CD14-positive monocyte (primary cell): ENCODE measurements at regions not wholly inside any gene's neighbourhood (a gene's known extent, or its start where the extent isn't known, plus 50 kb on each side); places are given as distances from the start of the nearest gene placed in this dataset.

Source experiments
- DNase-seq, 3 donors: peaks; one replicate each; pipeline ENCODE4 v3.0.0-alpha.2; 2011 to 2022
- H2AFZ ChIP-seq: 2 replicates; pipeline ENCODE4 v1.6.0; 2012; ENCODE audit warnings: mild to moderate bottlenecking, low read depth, low read length, inconsistent platforms; ENCODE audit not compliant: insufficient read depth, poor library complexity, severe bottlenecking
- H3K27ac ChIP-seq, 2 donors: 1 replicate in 1 of 2; 2 replicates in 1 of 2; pipeline ENCODE4 v1.5.1; 2012 to 2013; ENCODE audit warnings: low read length in 2 of 2, control low read depth in 1 of 2, inconsistent platforms in 1 of 2, low read depth in 1 of 2, mild to moderate bottlenecking in 1 of 2
- H3K27me3 ChIP-seq, 2 donors: one replicate each; pipeline versions ENCODE4 v1.6.0 to v1.6.1; 2011 to 2013; ENCODE audit warnings: low read length in 2 of 2; ENCODE audit not compliant: control insufficient read depth in 2 of 2, insufficient read depth in 2 of 2
- H3K36me3 ChIP-seq, 2 donors: replicated peaks in 1 of 2; 1 replicate in 1 of 2; 2 replicates in 1 of 2; pipeline versions ENCODE4 v1.5.1 to v1.6.1; 2012 to 2013; ENCODE audit warnings: low read length in 2 of 2, control low read depth in 1 of 2, inconsistent platforms in 1 of 2, mild to moderate bottlenecking in 1 of 2; ENCODE audit not compliant: insufficient read depth in 2 of 2, control insufficient read depth in 1 of 2
- H3K4me1 ChIP-seq, 2 donors: 1 replicate in 1 of 2; 2 replicates in 1 of 2; pipeline versions ENCODE4 v1.5.1 to v1.6.1; 2012 to 2013; ENCODE audit warnings: low read length in 2 of 2, control low read depth in 1 of 2, inconsistent platforms in 1 of 2, mild to moderate bottlenecking in 1 of 2, moderate library complexity in 1 of 2; ENCODE audit not compliant: insufficient read depth in 2 of 2, control insufficient read depth in 1 of 2
- H3K4me2 ChIP-seq: replicated peaks from 2 replicates; pipeline ENCODE3; 2012; ENCODE audit warnings: low read length, moderate library complexity, mild to moderate bottlenecking; ENCODE audit not compliant: poor library complexity, severe bottlenecking; ENCODE audit errors: extremely low read depth
- H3K4me3 ChIP-seq, 3 experiments: fragments of 200-600 bp in 1 of 3; sonication (generic) in 1 of 3; replicated peaks in 1 of 3; 1 replicate in 2 of 3; 2 replicates in 1 of 3; pipeline ENCODE4 v1.5.1; 2011 to 2013; ENCODE audit warnings: low read length in 3 of 3, mild to moderate bottlenecking in 3 of 3, control low read depth in 2 of 3, low read depth in 2 of 3, inconsistent platforms in 1 of 3, moderate library complexity in 1 of 3
- H3K79me2 ChIP-seq: 2 replicates; pipeline ENCODE4 v1.6.0; 2012; ENCODE audit warnings: mild to moderate bottlenecking, control low read depth, inconsistent platforms, low read length, moderate library complexity; ENCODE audit not compliant: insufficient read depth
- H3K9ac ChIP-seq: 2 replicates; pipeline ENCODE4 v1.6.0; 2017; ENCODE audit warnings: low read length, mild to moderate bottlenecking; ENCODE audit not compliant: insufficient read depth, poor library complexity, severe bottlenecking
- H3K9me3 ChIP-seq, 2 donors: replicated peaks in 1 of 2; 1 replicate in 1 of 2; 2 replicates in 1 of 2; pipeline versions ENCODE4 v1.5.1 to v1.6.1; 2012 to 2013; ENCODE audit warnings: low read length in 2 of 2, control low read depth in 1 of 2; ENCODE audit not compliant: control insufficient read depth in 1 of 2, insufficient read depth in 1 of 2
- H4K20me1 ChIP-seq: 2 replicates; pipeline ENCODE4 v1.6.0; 2012; ENCODE audit warnings: mild to moderate bottlenecking, low read length, control low read depth, moderate library complexity; ENCODE audit not compliant: insufficient read depth
- H3K27ac Mint-ChIP-seq, 7 donors: one replicate each; pipeline ENCODE4 v1.8.0; 2020; ENCODE audit warnings: mild to moderate bottlenecking in 7 of 7, mixed read lengths in 7 of 7, moderate library complexity in 6 of 7, inconsistent platforms in 2 of 7
- H3K27me3 Mint-ChIP-seq, 3 donors: one replicate each; pipeline ENCODE4 v1.8.0; 2021 to 2022; ENCODE audit warnings: low read depth in 3 of 3, mild to moderate bottlenecking in 3 of 3, mixed read lengths in 3 of 3, moderate library complexity in 3 of 3, inconsistent platforms in 1 of 3
- H3K36me3 Mint-ChIP-seq, 2 donors: one replicate each; pipeline ENCODE4 v1.8.0; 2020; ENCODE audit warnings: mixed read lengths in 2 of 2, inconsistent platforms in 1 of 2, mild to moderate bottlenecking in 1 of 2
- H3K4me1 Mint-ChIP-seq: one replicate; pipeline ENCODE4 v1.8.0; 2020; ENCODE audit warnings: mild to moderate bottlenecking, mixed read lengths
- H3K4me3 Mint-ChIP-seq, 2 donors: one replicate each; pipeline ENCODE4 v1.8.0; 2020; ENCODE audit warnings: mild to moderate bottlenecking in 2 of 2, mixed read lengths in 2 of 2, moderate library complexity in 1 of 2
- H3K9me3 Mint-ChIP-seq, 7 donors: one replicate each; pipeline ENCODE4 v1.8.0; 2020 to 2022; ENCODE audit warnings: mixed read lengths in 7 of 7, mild to moderate bottlenecking in 6 of 7, moderate library complexity in 6 of 7, inconsistent platforms in 2 of 7
- WGBS: methylation state at CpG from one replicate; pipeline ENCODE4 v1.1.5; 2013; ENCODE audit warnings: missing lambda C conversion rate; ENCODE audit not compliant: insufficient coverage; 5-methylcytosine and 5-hydroxymethylcytosine counted together
- intact Hi-C, 2 donors: fragments of 100-400 bp; cut with micrococcal nuclease; formaldehyde crosslinking; loops; one replicate each; pipeline versions ENCODE4 v1.15.0 to v1.15.1; 2023
- TF ChIP-seq, protein P1 (sequence below): fragments of 200-600 bp; IDR thresholded peaks from one replicate; pipeline ENCODE4 v1.8.0; 2022; ENCODE audit warnings: antibody characterized with exemption, mild to moderate bottlenecking

DNA sequence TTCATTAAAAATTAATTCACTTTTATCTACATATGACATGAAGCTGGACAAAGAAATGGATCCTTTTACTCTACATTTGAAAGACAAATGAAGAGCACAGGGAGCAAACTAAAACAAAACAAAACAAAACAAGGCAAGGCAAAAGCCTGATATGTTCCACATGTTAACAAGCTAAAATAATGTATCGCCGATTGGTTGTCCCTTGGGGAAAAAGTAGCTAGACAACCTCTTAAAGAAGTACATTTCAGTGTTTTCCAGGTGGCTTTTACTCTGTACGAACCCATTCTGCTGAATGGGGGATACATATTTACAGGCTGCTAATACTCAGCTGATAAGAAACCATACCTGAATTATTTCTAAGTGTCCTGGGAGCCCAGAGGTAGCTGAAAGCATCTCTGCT lies 493.0 kb upstream of the TBL1XR1 start:
- H3K9ac ChIP-seq, result no peak overlapping the region
- H3K27me3 ChIP-seq, result no peaks in the 10 kb centered on the region
- H3K27ac Mint-ChIP-seq, result no peak overlapping the region
- WGBS, result 100% methylated on average over 1 of the region's 3 CpGs
- DNase-seq, result no peak
- H3K9me3 ChIP-seq, result no peaks in the 10 kb centered on the region
- no peaks in the 10 kb centered on the region for H3K4me1 ChIP-seq
- H4K20me1 ChIP-seq, result no peaks in the 10 kb centered on the region
- no peak overlapping the region for H3K4me2 ChIP-seq
- H3K79me2 ChIP-seq, result no peaks in the 10 kb centered on the region
- peaks cover 0 to 4% (median 0%) of the 10 kb centered on the region in 3 donors for H3K27me3 Mint-ChIP-seq
- TF ChIP-seq, protein P1, sequence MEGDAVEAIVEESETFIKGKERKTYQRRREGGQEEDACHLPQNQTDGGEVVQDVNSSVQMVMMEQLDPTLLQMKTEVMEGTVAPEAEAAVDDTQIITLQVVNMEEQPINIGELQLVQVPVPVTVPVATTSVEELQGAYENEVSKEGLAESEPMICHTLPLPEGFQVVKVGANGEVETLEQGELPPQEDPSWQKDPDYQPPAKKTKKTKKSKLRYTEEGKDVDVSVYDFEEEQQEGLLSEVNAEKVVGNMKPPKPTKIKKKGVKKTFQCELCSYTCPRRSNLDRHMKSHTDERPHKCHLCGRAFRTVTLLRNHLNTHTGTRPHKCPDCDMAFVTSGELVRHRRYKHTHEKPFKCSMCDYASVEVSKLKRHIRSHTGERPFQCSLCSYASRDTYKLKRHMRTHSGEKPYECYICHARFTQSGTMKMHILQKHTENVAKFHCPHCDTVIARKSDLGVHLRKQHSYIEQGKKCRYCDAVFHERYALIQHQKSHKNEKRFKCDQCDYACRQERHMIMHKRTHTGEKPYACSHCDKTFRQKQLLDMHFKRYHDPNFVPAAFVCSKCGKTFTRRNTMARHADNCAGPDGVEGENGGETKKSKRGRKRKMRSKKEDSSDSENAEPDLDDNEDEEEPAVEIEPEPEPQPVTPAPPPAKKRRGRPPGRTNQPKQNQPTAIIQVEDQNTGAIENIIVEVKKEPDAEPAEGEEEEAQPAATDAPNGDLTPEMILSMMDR, result no peak
- no peak overlapping the region for H3K4me3 ChIP-seq
- H3K4me3 Mint-ChIP-seq, result no peak overlapping the region
- no peaks in the 10 kb centered on the region for H3K9me3 Mint-ChIP-seq
- no peaks in the 10 kb centered on the region for H3K36me3 ChIP-seq
- intact Hi-C loops, result no loop called here
- H2AFZ ChIP-seq, result no peak overlapping the region
- no peak overlapping the region for H3K27ac ChIP-seq
- peaks cover 4% of the 10 kb centered on the region for H3K4me1 Mint-ChIP-seq
- H3K36me3 Mint-ChIP-seq, result no peaks in the 10 kb centered on the region

DNA sequence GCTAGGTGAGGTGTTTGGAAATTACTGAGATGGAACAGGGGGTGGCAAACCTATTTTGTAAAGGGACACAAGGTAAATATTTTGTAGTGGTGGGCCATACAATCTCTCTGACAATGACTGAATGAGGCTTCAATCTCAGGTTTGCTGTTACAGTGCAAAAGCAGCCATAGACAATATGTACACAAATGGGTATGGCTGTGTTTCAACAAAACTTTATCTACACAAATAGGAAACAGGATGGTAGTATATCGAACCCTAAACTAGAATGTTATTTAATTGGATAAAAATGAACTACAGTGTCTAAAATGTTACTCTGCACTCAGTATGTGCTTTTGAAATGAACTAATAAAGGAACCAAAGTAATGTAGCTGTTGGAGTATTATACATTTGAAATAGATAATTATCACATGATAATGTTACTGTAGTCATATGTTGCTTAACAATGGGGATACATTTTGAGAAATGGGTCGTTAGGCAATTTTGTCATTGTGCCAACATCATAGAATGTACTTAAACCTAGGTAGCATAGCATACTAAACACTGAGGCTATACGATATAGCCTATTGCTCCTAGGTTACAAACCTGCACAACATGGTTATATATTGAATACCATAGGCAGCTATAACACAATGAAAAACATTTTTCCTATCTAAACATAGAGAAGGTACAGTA lies 495.2 kb upstream of the TBL1XR1 start:
- no peak overlapping the region for H3K4me3 ChIP-seq
- Mint-ChIP-seq H3K27me3 (no peaks in the 10 kb centered on the region), H3K9me3 (no peaks in the 10 kb centered on the region), H3K4me1 (peaks cover 4% of the 10 kb centered on the region), H3K36me3 (no peaks in the 10 kb centered on the region), H3K4me3 (no peak overlapping the region), H3K27ac (no peak overlapping the region)
- H3K27ac ChIP-seq, result no peak overlapping the region
- no CpG with 5 or more reads among the region's 3 CpGs for WGBS
- no peak overlapping the region for H3K9ac ChIP-seq
- no peaks in the 10 kb centered on the region for H3K79me2 ChIP-seq
- TF ChIP-seq, protein P1, result no peak
- no peaks in the 10 kb centered on the region for H3K9me3 ChIP-seq
- no peaks in the 10 kb centered on the region for H4K20me1 ChIP-seq
- no peaks in the 10 kb centered on the region for H3K27me3 ChIP-seq
- DNase-seq, result no peak
- intact Hi-C loops, result no loop called here
- H3K4me2 ChIP-seq, result no peak overlapping the region
- no peaks in the 10 kb centered on the region for H3K36me3 ChIP-seq
- no peaks in the 10 kb centered on the region for H3K4me1 ChIP-seq
- no peak overlapping the region for H2AFZ ChIP-seq
